ENCODE measurements at regions not wholly inside any gene's neighbourhood (a gene's known extent, or its start where the extent isn't known, plus 50 kb on each side); places are given as distances from the start of the nearest gene placed in this dataset.

GRCh38 chr2:236505648-236506047 is 64.0 kb upstream of the ACKR3 start:
- H3K4me3 ChIP-seq (ENCODE audit: low read depth, low read length) = no peak overlapping the region
- no peaks in the 10 kb centered on the region for H3K4me1 ChIP-seq
- no peaks in the 10 kb centered on the region for H3K9me3 ChIP-seq
- DNase-seq = no peak
- TF ChIP-seq, protein P1, sequence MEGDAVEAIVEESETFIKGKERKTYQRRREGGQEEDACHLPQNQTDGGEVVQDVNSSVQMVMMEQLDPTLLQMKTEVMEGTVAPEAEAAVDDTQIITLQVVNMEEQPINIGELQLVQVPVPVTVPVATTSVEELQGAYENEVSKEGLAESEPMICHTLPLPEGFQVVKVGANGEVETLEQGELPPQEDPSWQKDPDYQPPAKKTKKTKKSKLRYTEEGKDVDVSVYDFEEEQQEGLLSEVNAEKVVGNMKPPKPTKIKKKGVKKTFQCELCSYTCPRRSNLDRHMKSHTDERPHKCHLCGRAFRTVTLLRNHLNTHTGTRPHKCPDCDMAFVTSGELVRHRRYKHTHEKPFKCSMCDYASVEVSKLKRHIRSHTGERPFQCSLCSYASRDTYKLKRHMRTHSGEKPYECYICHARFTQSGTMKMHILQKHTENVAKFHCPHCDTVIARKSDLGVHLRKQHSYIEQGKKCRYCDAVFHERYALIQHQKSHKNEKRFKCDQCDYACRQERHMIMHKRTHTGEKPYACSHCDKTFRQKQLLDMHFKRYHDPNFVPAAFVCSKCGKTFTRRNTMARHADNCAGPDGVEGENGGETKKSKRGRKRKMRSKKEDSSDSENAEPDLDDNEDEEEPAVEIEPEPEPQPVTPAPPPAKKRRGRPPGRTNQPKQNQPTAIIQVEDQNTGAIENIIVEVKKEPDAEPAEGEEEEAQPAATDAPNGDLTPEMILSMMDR (IDR thresholded peaks at IDR 0.05; ENCODE audit: low read depth, low read length) = no peak
- H3K36me3 ChIP-seq = no peaks in the 10 kb centered on the region
- H3K27me3 ChIP-seq = peaks cover 20% of the 10 kb centered on the region

DNA sequence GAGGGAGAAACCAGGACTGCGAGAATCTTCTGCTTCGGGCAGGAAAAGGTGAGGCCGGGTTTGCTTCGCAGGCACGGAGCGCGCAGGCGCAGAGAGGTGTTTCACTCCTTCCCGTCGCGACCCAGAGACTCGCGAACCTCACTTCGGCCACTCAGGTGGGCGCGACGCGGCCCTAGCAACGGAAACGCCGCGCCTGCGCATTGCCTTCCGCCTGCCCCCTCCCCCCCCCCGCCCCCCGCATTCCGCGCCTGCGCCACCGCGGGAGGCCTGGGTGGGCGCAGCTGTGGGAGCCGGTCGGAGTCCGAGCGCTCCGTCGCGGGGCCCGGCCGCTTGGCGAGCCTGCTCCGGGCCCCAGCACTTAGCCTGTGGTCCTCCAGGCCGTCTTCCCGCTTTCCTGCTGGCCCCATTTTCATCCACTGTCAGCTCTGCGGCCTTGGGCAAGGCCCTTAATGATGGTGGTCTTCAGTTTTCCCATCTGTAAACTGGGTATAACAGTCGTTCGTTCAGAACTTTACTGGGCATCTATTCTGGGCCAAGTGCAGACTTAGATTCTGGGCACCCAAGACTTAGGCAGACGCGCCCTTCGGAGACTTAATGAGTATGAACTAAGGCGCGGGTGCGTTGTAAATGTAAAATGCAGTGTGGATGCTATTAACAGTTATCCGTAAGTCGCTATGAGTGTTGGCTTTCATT is 62.1 kb upstream of the ACKR3 start:
- H3K4me3 ChIP-seq (ENCODE audit: low read depth, low read length) = no peak overlapping the region
- TF ChIP-seq, protein P1 (IDR thresholded peaks at IDR 0.05; ENCODE audit: low read depth, low read length) = no peak
- H3K9me3 ChIP-seq = no peaks in the 10 kb centered on the region
- no peak for DNase-seq
- no peaks in the 10 kb centered on the region for H3K4me1 ChIP-seq
- H3K27me3 ChIP-seq = peaks cover 20% of the 10 kb centered on the region
- no peaks in the 10 kb centered on the region for H3K36me3 ChIP-seq

DNA sequence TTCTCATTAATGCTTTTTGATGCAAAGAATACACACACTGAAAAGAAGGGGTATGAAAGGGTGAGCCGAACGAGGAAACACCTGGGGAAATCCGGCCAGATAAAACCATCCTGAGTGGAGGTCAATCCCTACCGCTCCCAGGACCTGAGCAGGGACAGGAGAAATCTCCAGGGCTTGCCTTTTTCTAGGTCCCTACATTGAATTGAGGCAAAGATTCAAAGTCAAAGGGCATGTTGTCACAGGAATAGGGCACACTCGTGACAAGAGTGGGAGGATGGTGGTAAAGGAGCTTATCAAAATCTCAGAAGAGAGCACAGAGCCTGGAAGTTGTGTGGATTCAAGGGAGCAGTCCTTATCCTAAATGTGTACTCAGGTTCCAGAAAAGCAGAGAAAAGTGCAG is 61.2 kb upstream of the ACKR3 start:
- TF ChIP-seq, protein P1 (IDR thresholded peaks at IDR 0.05; ENCODE audit: low read depth, low read length) = no peak
- H3K9me3 ChIP-seq = no peaks in the 10 kb centered on the region
- H3K4me3 ChIP-seq (ENCODE audit: low read depth, low read length) = no peak overlapping the region
- no peaks in the 10 kb centered on the region for H3K36me3 ChIP-seq
- H3K27me3 ChIP-seq = peaks cover 24% of the 10 kb centered on the region
- DNase-seq = no peak
- no peaks in the 10 kb centered on the region for H3K4me1 ChIP-seq

- H3K4me1 ChIP-seq = no peaks in the 10 kb centered on the region
- no peaks in the 10 kb centered on the region for H3K9me3 ChIP-seq
- no peaks in the 10 kb centered on the region for H3K36me3 ChIP-seq
- peaks cover 24% of the 10 kb centered on the region for H3K27me3 ChIP-seq
- TF ChIP-seq, protein P1 (IDR thresholded peaks at IDR 0.05; ENCODE audit: low read depth, low read length) = no peak
- no peak for DNase-seq
- no peak overlapping the region for H3K4me3 ChIP-seq (ENCODE audit: low read depth, low read length)
These were observed 59.6 kb upstream of the ACKR3 start for GRCh38 chr2:236510034-236510433.

DNA sequence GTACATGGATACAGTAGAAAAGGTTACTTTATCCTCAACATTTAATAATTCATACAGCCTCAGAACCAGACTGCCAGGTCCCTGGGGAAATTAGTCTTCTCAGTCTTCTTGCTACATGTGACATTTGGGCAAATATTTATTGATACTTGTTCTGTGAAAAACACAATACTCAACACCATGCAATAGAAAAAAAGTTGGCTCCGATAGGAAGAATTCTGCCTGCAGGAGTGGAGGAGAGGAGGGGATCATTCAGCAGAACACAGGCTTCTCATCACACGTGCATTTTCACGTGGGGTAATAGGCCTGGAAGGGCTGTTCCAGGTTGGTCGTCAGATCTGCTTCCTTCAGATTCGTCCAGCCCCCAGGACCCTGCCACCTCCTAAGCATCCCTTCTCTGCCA is 58.4 kb upstream of the ACKR3 start:
- TF ChIP-seq, protein P1 (IDR thresholded peaks at IDR 0.05; ENCODE audit: low read depth, low read length) = no peak
- Histone ChIP-seq H3K36me3 (no peaks in the 10 kb centered on the region), H3K4me3 (ENCODE audit: low read depth, low read length) (no peak overlapping the region), H3K9me3 (no peaks in the 10 kb centered on the region), H3K27me3 (peaks cover 24% of the 10 kb centered on the region), H3K4me1 (no peaks in the 10 kb centered on the region)
- no peak for DNase-seq

GRCh38 chr2:236512267-236512666 is 57.4 kb upstream of the ACKR3 start:
- H3K9me3 ChIP-seq = no peaks in the 10 kb centered on the region
- no peak overlapping the region for H3K4me3 ChIP-seq (ENCODE audit: low read depth, low read length)
- H3K27me3 ChIP-seq = peaks cover 25% of the 10 kb centered on the region
- H3K4me1 ChIP-seq = no peaks in the 10 kb centered on the region
- DNase-seq = no peak
- TF ChIP-seq, protein P1 (IDR thresholded peaks at IDR 0.05; ENCODE audit: low read depth, low read length) = no peak
- H3K36me3 ChIP-seq = no peaks in the 10 kb centered on the region

Measured in BE2C (cell line).